ENCODE measurements at regions not wholly inside any gene's neighbourhood (a gene's known extent, or its start where the extent isn't known, plus 50 kb on each side); places are given as distances from the start of the nearest gene placed in this dataset.
A peak's percentile ranks its signal among the peaks of the same experiment; 100 is the strongest.

- H2AFZ ChIP-seq (ENCODE audit: low read depth, low read length) = no peak overlapping the region
- no peaks in the 10 kb centered on the region for H3K9me3 ChIP-seq (ENCODE audit: low read length)
- H3K27me3 ChIP-seq (ENCODE audit: insufficient read depth, low read length) = no peaks in the 10 kb centered on the region
- no peak overlapping the region for H3K4me3 ChIP-seq (ENCODE audit: low read length)
- no peaks in the 10 kb centered on the region for H3K4me1 ChIP-seq (ENCODE audit: insufficient read depth, low read length)
- no peaks in the 10 kb centered on the region for H3K36me3 ChIP-seq (ENCODE audit: insufficient read depth, low read length)
These were observed 52.8 kb downstream of the SOX2 start for GRCh38 chr3:181764544-181764943.

- H2AFZ ChIP-seq (ENCODE audit: low read depth, low read length) = no peak overlapping the region
- no peaks in the 10 kb centered on the region for H3K27me3 ChIP-seq (ENCODE audit: insufficient read depth, low read length)
- H3K9me3 ChIP-seq (ENCODE audit: low read length) = no peaks in the 10 kb centered on the region
- no peak overlapping the region for H3K4me3 ChIP-seq (ENCODE audit: low read length)
- no peaks in the 10 kb centered on the region for H3K4me1 ChIP-seq (ENCODE audit: insufficient read depth, low read length)
- no peaks in the 10 kb centered on the region for H3K36me3 ChIP-seq (ENCODE audit: insufficient read depth, low read length)
These were observed 58.6 kb downstream of the SOX2 start for GRCh38 chr3:181770296-181770695.

- H3K4me1 ChIP-seq (ENCODE audit: insufficient read depth, low read length) = no peaks in the 10 kb centered on the region
- H2AFZ ChIP-seq (ENCODE audit: low read depth, low read length) = no peak overlapping the region
- no peaks in the 10 kb centered on the region for H3K36me3 ChIP-seq (ENCODE audit: insufficient read depth, low read length)
- H3K9me3 ChIP-seq (ENCODE audit: low read length) = no peaks in the 10 kb centered on the region
- no peaks in the 10 kb centered on the region for H3K27me3 ChIP-seq (ENCODE audit: insufficient read depth, low read length)
- H3K4me3 ChIP-seq (ENCODE audit: low read length) = no peak overlapping the region
These were observed 59.4 kb downstream of the SOX2 start for GRCh38 chr3:181771120-181771519.

GRCh38 chr3:181772166-181772565, 60.4 kb downstream of the SOX2 start:
- no peak overlapping the region for H2AFZ ChIP-seq (ENCODE audit: low read depth, low read length)
- no peaks in the 10 kb centered on the region for H3K9me3 ChIP-seq (ENCODE audit: low read length)
- H3K4me1 ChIP-seq (ENCODE audit: insufficient read depth, low read length) = no peaks in the 10 kb centered on the region
- H3K4me3 ChIP-seq (ENCODE audit: low read length) = no peak overlapping the region
- no peaks in the 10 kb centered on the region for H3K36me3 ChIP-seq (ENCODE audit: insufficient read depth, low read length)
- no peaks in the 10 kb centered on the region for H3K27me3 ChIP-seq (ENCODE audit: insufficient read depth, low read length)

- Histone ChIP-seq H3K27me3 (ENCODE audit: insufficient read depth, low read length) (no peaks in the 10 kb centered on the region), H3K4me1 (ENCODE audit: insufficient read depth, low read length) (no peaks in the 10 kb centered on the region), H2AFZ (ENCODE audit: low read depth, low read length) (no peak overlapping the region), H3K36me3 (ENCODE audit: insufficient read depth, low read length) (no peaks in the 10 kb centered on the region), H3K4me3 (ENCODE audit: low read length) (no peak overlapping the region), H3K9me3 (ENCODE audit: low read length) (peaks cover 2% of the 10 kb centered on the region)
These were observed 62.2 kb downstream of the SOX2 start for GRCh38 chr3:181773921-181774320.

- Histone ChIP-seq H3K4me3 (ENCODE audit: low read length) (no peak overlapping the region), H3K9me3 (ENCODE audit: low read length) (peaks cover 2% of the 10 kb centered on the region), H3K36me3 (ENCODE audit: insufficient read depth, low read length) (no peaks in the 10 kb centered on the region), H3K27me3 (ENCODE audit: insufficient read depth, low read length) (no peaks in the 10 kb centered on the region), H2AFZ (ENCODE audit: low read depth, low read length) (no peak overlapping the region), H3K4me1 (ENCODE audit: insufficient read depth, low read length) (no peaks in the 10 kb centered on the region)
These were observed 70.7 kb downstream of the SOX2 start for GRCh38 chr3:181782306-181782954.

GRCh38 chr3:181790561-181790960, 78.8 kb downstream of the SOX2 start:
- H3K4me1 ChIP-seq (ENCODE audit: insufficient read depth, low read length) = peaks cover 7% of the 10 kb centered on the region
- H3K9me3 ChIP-seq (ENCODE audit: low read length) = no peaks in the 10 kb centered on the region
- no peaks in the 10 kb centered on the region for H3K27me3 ChIP-seq (ENCODE audit: insufficient read depth, low read length)
- no peak overlapping the region for H2AFZ ChIP-seq (ENCODE audit: low read depth, low read length)
- no peak overlapping the region for H3K4me3 ChIP-seq (ENCODE audit: low read length)
- H3K36me3 ChIP-seq (ENCODE audit: insufficient read depth, low read length) = no peaks in the 10 kb centered on the region

GRCh38 chr3:181791056-181791955, 79.6 kb downstream of the SOX2 start:
- H3K36me3 ChIP-seq (ENCODE audit: insufficient read depth, low read length) = no peaks in the 10 kb centered on the region
- H3K4me3 ChIP-seq (ENCODE audit: low read length) = no peak overlapping the region
- no peaks in the 10 kb centered on the region for H3K9me3 ChIP-seq (ENCODE audit: low read length)
- no peak overlapping the region for H2AFZ ChIP-seq (ENCODE audit: low read depth, low read length)
- H3K27me3 ChIP-seq (ENCODE audit: insufficient read depth, low read length) = no peaks in the 10 kb centered on the region
- peaks cover 7% of the 10 kb centered on the region for H3K4me1 ChIP-seq (ENCODE audit: insufficient read depth, low read length)

GRCh38 chr3:181793006-181793405, 81.3 kb downstream of the SOX2 start:
- no peaks in the 10 kb centered on the region for H3K27me3 ChIP-seq (ENCODE audit: insufficient read depth, low read length)
- H2AFZ ChIP-seq (ENCODE audit: low read depth, low read length) = no peak overlapping the region
- H3K9me3 ChIP-seq (ENCODE audit: low read length) = no peaks in the 10 kb centered on the region
- no peaks in the 10 kb centered on the region for H3K36me3 ChIP-seq (ENCODE audit: insufficient read depth, low read length)
- H3K4me1 ChIP-seq (ENCODE audit: insufficient read depth, low read length) = peaks cover 15% of the 10 kb centered on the region
- no peak overlapping the region for H3K4me3 ChIP-seq (ENCODE audit: low read length)

- Histone ChIP-seq H3K9me3 (ENCODE audit: low read length) (no peaks in the 10 kb centered on the region), H2AFZ (ENCODE audit: low read depth, low read length) (peak overlapping the region; percentile 8), H3K27me3 (ENCODE audit: insufficient read depth, low read length) (no peaks in the 10 kb centered on the region), H3K36me3 (ENCODE audit: insufficient read depth, low read length) (no peaks in the 10 kb centered on the region), H3K4me3 (ENCODE audit: low read length) (no peak overlapping the region), H3K4me1 (ENCODE audit: insufficient read depth, low read length) (peaks cover 15% of the 10 kb centered on the region)
These were observed 82.5 kb downstream of the SOX2 start for GRCh38 chr3:181794011-181794790.

- no peak overlapping the region for H3K4me3 ChIP-seq (ENCODE audit: low read length)
- no peaks in the 10 kb centered on the region for H3K36me3 ChIP-seq (ENCODE audit: insufficient read depth, low read length)
- H3K9me3 ChIP-seq (ENCODE audit: low read length) = no peaks in the 10 kb centered on the region
- H3K4me1 ChIP-seq (ENCODE audit: insufficient read depth, low read length) = peaks cover 15% of the 10 kb centered on the region
- H3K27me3 ChIP-seq (ENCODE audit: insufficient read depth, low read length) = no peaks in the 10 kb centered on the region
- H2AFZ ChIP-seq (ENCODE audit: low read depth, low read length) = no peak overlapping the region
These were observed 84.9 kb downstream of the SOX2 start for GRCh38 chr3:181796641-181797040.

- Histone ChIP-seq H2AFZ (ENCODE audit: low read depth, low read length) (no peak overlapping the region), H3K36me3 (ENCODE audit: insufficient read depth, low read length) (no peaks in the 10 kb centered on the region)
These were observed 85.7 kb downstream of the SOX2 start for GRCh38 chr3:181797431-181797830.

GRCh38 chr3:181805703-181806102, 94.0 kb downstream of the SOX2 start:
- no peak overlapping the region for H2AFZ ChIP-seq (ENCODE audit: low read depth, low read length)

More at GRCh38 chr3:181797431-181797830, 85.7 kb downstream of the SOX2 start:
- Histone ChIP-seq H3K9me3 (ENCODE audit: low read length) (no peaks in the 10 kb centered on the region), H3K4me3 (ENCODE audit: low read length) (no peak overlapping the region), H3K27me3 (ENCODE audit: insufficient read depth, low read length) (no peaks in the 10 kb centered on the region), H3K4me1 (ENCODE audit: insufficient read depth, low read length) (peaks cover 15% of the 10 kb centered on the region)

More at GRCh38 chr3:181805703-181806102, 94.0 kb downstream of the SOX2 start:
- Histone ChIP-seq H3K4me1 (ENCODE audit: insufficient read depth, low read length) (no peaks in the 10 kb centered on the region), H3K4me3 (ENCODE audit: low read length) (no peak overlapping the region), H3K9me3 (ENCODE audit: low read length) (no peaks in the 10 kb centered on the region), H3K27me3 (ENCODE audit: insufficient read depth, low read length) (no peaks in the 10 kb centered on the region), H3K36me3 (ENCODE audit: insufficient read depth, low read length) (no peaks in the 10 kb centered on the region)
